ENCODE measurements at regions not wholly inside any gene's neighbourhood (a gene's known extent, or its start where the extent isn't known, plus 50 kb on each side); places are given as distances from the start of the nearest gene placed in this dataset.
A peak's percentile ranks its signal among the peaks of the same experiment; 100 is the strongest.
"Not testable (repeated sequence)": the region's sequence is repeated elsewhere in the genome, so short reads cannot be mapped to it uniquely, and the experiment has no call there.

GRCh38 chr4:82284475-82284857 is 89.3 kb downstream of the HNRNPD start:
- no peak for ATAC-seq (ENCODE audit: insufficient read depth, low FRiP score)
- Histone ChIP-seq H3K27me3 (ENCODE audit: control insufficient read depth in 3 of 3, insufficient read depth in 3 of 3, low read length in 2 of 3) (no peaks in the 10 kb centered on the region), H3K36me3 (ENCODE audit: control insufficient read depth in 4 of 4, insufficient read depth in 4 of 4, low read length in 4 of 4) (no peaks in the 10 kb centered on the region), H3K9me3 (ENCODE audit: control insufficient read depth in 4 of 4, insufficient read depth in 3 of 4, low read length in 3 of 4) (no peaks in the 10 kb centered on the region), H3K4me3 (no peak overlapping the region), H3K4me1 (ENCODE audit: control insufficient read depth in 5 of 5, insufficient read depth in 5 of 5, low read length in 5 of 5) (peaks cover 0 to 6% (median 0%) of the 10 kb centered on the region in 5 donors), H3K9ac (ENCODE audit: insufficient read depth in 1 of 2, low read length in 2 of 2) (peak overlapping the region in 1 of 2 donors; percentile 38), H3K27ac (ENCODE audit: low read depth in 1 of 2, low read length in 1 of 2) (peak overlapping the region in 1 of 2 donors; percentile 64)
- 3 to 7% methylated on average over 9 of the region's 9 CpGs for WGBS, 2 donors
- no peak for DNase-seq
- no peak for TF ChIP-seq CTCF (IDR thresholded peaks at IDR 0.05; ENCODE audit: control extremely low read depth, extremely low read depth)

- Histone ChIP-seq H3K4me1 (ENCODE audit: control insufficient read depth in 5 of 5, insufficient read depth in 5 of 5, low read length in 5 of 5) (peaks cover 0 to 6% (median 0%) of the 10 kb centered on the region in 5 donors), H3K4me3 (no peak overlapping the region), H3K9ac (ENCODE audit: insufficient read depth in 1 of 2, low read length in 2 of 2) (no peak overlapping the region), H3K27ac (ENCODE audit: low read depth in 1 of 2, low read length in 1 of 2) (no peak overlapping the region), H3K9me3 (ENCODE audit: control insufficient read depth in 4 of 4, insufficient read depth in 3 of 4, low read length in 3 of 4) (no peaks in the 10 kb centered on the region), H3K27me3 (ENCODE audit: control insufficient read depth in 3 of 3, insufficient read depth in 3 of 3, low read length in 2 of 3) (no peaks in the 10 kb centered on the region), H3K36me3 (ENCODE audit: control insufficient read depth in 4 of 4, insufficient read depth in 4 of 4, low read length in 4 of 4) (no peaks in the 10 kb centered on the region)
- no peak for ATAC-seq (ENCODE audit: insufficient read depth, low FRiP score)
- no peak for TF ChIP-seq CTCF (IDR thresholded peaks at IDR 0.05; ENCODE audit: control extremely low read depth, extremely low read depth)
- DNase-seq = no peak
- 72 to 86% methylated on average over 2 of the region's 2 CpGs for WGBS, 2 donors
Measured at GRCh38 chr4:82282875-82283274, 90.9 kb downstream of the HNRNPD start.

GRCh38 chr4:82279550-82279949 is 94.2 kb downstream of the HNRNPD start:
- not testable (repeated sequence) for H3K4me3 ChIP-seq; H3K36me3 ChIP-seq (ENCODE audit: control insufficient read depth in 4 of 4, insufficient read depth in 4 of 4, low read length in 4 of 4); H3K27ac ChIP-seq (ENCODE audit: low read depth in 1 of 2, low read length in 1 of 2); ATAC-seq (ENCODE audit: insufficient read depth, low FRiP score); DNase-seq; H3K9ac ChIP-seq (ENCODE audit: insufficient read depth in 1 of 2, low read length in 2 of 2); H3K9me3 ChIP-seq (ENCODE audit: control insufficient read depth in 4 of 4, insufficient read depth in 3 of 4, low read length in 3 of 4); H3K4me1 ChIP-seq (ENCODE audit: control insufficient read depth in 5 of 5, insufficient read depth in 5 of 5, low read length in 5 of 5); H3K27me3 ChIP-seq (ENCODE audit: control insufficient read depth in 3 of 3, insufficient read depth in 3 of 3, low read length in 2 of 3)
- 91 to 92% methylated on average over 4 of the region's 4 CpGs for WGBS, 2 donors

GRCh38 chr4:82276332-82276640 is 97.5 kb downstream of the HNRNPD start:
- 87 to 89% methylated on average over 2 of the region's 2 CpGs for WGBS, 2 donors
- H3K27ac ChIP-seq (ENCODE audit: low read depth in 1 of 2, low read length in 1 of 2) = no peak overlapping the region

More at GRCh38 chr4:82276332-82276640, 97.5 kb downstream of the HNRNPD start:
- Histone ChIP-seq H3K9me3 (ENCODE audit: control insufficient read depth in 4 of 4, insufficient read depth in 3 of 4, low read length in 3 of 4) (no peaks in the 10 kb centered on the region), H3K9ac (ENCODE audit: insufficient read depth in 1 of 2, low read length in 2 of 2) (no peak overlapping the region), H3K27me3 (ENCODE audit: control insufficient read depth in 3 of 3, insufficient read depth in 3 of 3, low read length in 2 of 3) (no peaks in the 10 kb centered on the region), H3K4me3 (no peak overlapping the region), H3K4me1 (ENCODE audit: control insufficient read depth in 5 of 5, insufficient read depth in 5 of 5, low read length in 5 of 5) (peaks cover 0 to 2% (median 0%) of the 10 kb centered on the region in 5 donors), H3K36me3 (ENCODE audit: control insufficient read depth in 4 of 4, insufficient read depth in 4 of 4, low read length in 4 of 4) (no peaks in the 10 kb centered on the region)
- TF ChIP-seq CTCF (IDR thresholded peaks at IDR 0.05; ENCODE audit: control extremely low read depth, extremely low read depth) = no peak
- DNase-seq = no peak
- no peak for ATAC-seq (ENCODE audit: insufficient read depth, low FRiP score)
